Left lung (tissue), 4 donors: ENCODE measurements at regions not wholly inside any gene's neighbourhood (a gene's known extent, or its start where the extent isn't known, plus 50 kb on each side); places are given as distances from the start of the nearest gene placed in this dataset.

Source experiments
- ATAC-seq: fragments of 200-7000 bp; cut with Tn5 transposase; one replicate; pipeline ENCODE4 v1.9.1; 2020; ENCODE audit warnings: moderate library complexity
- DNase-seq, 4 donors: peaks; one replicate each; pipeline ENCODE4 v3.0.0-alpha.2; 2013 to 2020
- H3K27ac ChIP-seq, 2 donors: fragments of 200-600 bp; sonication (generic) in 1 of 2; one replicate each; pipeline versions ENCODE4 v1.5.0 to v1.8.0; 2020 to 2021
- H3K27me3 ChIP-seq, 2 donors: fragments of 200-600 bp; sonication (generic) in 1 of 2; one replicate each; pipeline versions ENCODE4 v1.5.0 to v1.8.0; 2020 to 2021
- H3K36me3 ChIP-seq, 2 donors: fragments of 200-600 bp; sonication (generic) in 1 of 2; one replicate each; pipeline versions ENCODE4 v1.5.0 to v1.8.0; 2020 to 2021
- H3K4me1 ChIP-seq, 2 donors: fragments of 200-600 bp; one replicate each; pipeline ENCODE4 v1.8.0; 2021
- H3K4me3 ChIP-seq, 2 donors: fragments of 200-600 bp; sonication (generic) in 1 of 2; one replicate each; pipeline versions ENCODE4 v1.5.0 to v1.8.0; 2020 to 2021; ENCODE audit warnings: mild to moderate bottlenecking in 1 of 2
- H3K9me3 ChIP-seq, 2 donors: fragments of 200-600 bp; sonication (generic) in 1 of 2; one replicate each; pipeline versions ENCODE4 v1.5.0 to v1.8.0; 2020 to 2021
- CTCF ChIP-seq, 2 donors: fragments of 200-600 bp; sonication (generic) in 1 of 2; IDR thresholded peaks; one replicate each; pipeline versions ENCODE4 v1.5.0 to v1.8.0; 2021; ENCODE audit warnings: antibody characterized with exemption in 2 of 2
- intact Hi-C, 2 donors: fragments of 100-400 bp; cut with DNase I; formaldehyde crosslinking; loops; one replicate each; pipeline versions ENCODE4 v1.11.2 to v1.14.2; 2022
- donor health status: DM: no; HTN: yes; CAD: no.
- donor health status: DM: no; HTN: no; CAD: no.

GRCh38 chr16:48814994-48815393 lies 205.0 kb upstream of the N4BP1 start:
- DNase-seq (peak in 1 of 4 donors; percentile 55), ATAC-seq (no peak)
- Histone ChIP-seq H3K27ac (no peak overlapping the region), H3K4me1 (no peaks in the 10 kb centered on the region), H3K27me3 (peaks cover 19 to 40% of the 10 kb centered on the region in 2 donors), H3K4me3 (no peak overlapping the region), H3K36me3 (no peaks in the 10 kb centered on the region), H3K9me3 (no peaks in the 10 kb centered on the region)
- intact Hi-C loops, result no loop called here
- no peak for TF ChIP-seq CTCF (IDR thresholded peaks at IDR 0.05)

GRCh38 chr16:48813485-48813884 lies 203.5 kb upstream of the N4BP1 start:
- Histone ChIP-seq H3K4me1 (no peaks in the 10 kb centered on the region), H3K9me3 (no peaks in the 10 kb centered on the region), H3K36me3 (no peaks in the 10 kb centered on the region), H3K4me3 (no peak overlapping the region), H3K27me3 (peaks cover 26 to 52% of the 10 kb centered on the region in 2 donors), H3K27ac (no peak overlapping the region)
- TF ChIP-seq CTCF (IDR thresholded peaks at IDR 0.05), result no peak
- intact Hi-C loops, result no loop called here
- ATAC-seq (no peak), DNase-seq (no peak)

- Histone ChIP-seq H3K9me3 (no peaks in the 10 kb centered on the region), H3K4me3 (no peak overlapping the region), H3K27me3 (peaks cover 26 to 55% of the 10 kb centered on the region in 2 donors), H3K4me1 (no peaks in the 10 kb centered on the region), H3K36me3 (no peaks in the 10 kb centered on the region), H3K27ac (no peak overlapping the region)
- TF ChIP-seq CTCF (IDR thresholded peaks at IDR 0.05), result no peak
- intact Hi-C loops, result no loop called here
- DNase-seq, result no peak
- no peak for ATAC-seq
Observed at GRCh38 chr16:48812856-48813255, 202.9 kb upstream of the N4BP1 start.

- TF ChIP-seq CTCF (IDR thresholded peaks at IDR 0.05), result no peak
- no peak for ATAC-seq
- peak in 1 of 4 donors; percentile 67 for DNase-seq
- H3K27ac ChIP-seq, result no peak overlapping the region
- H3K9me3 ChIP-seq, result no peaks in the 10 kb centered on the region
- intact Hi-C loops, result no loop called here
- H3K4me3 ChIP-seq, result no peak overlapping the region
- no peaks in the 10 kb centered on the region for H3K36me3 ChIP-seq
- peaks cover 26 to 63% of the 10 kb centered on the region in 2 donors for H3K27me3 ChIP-seq
- H3K4me1 ChIP-seq, result no peaks in the 10 kb centered on the region
Observed at GRCh38 chr16:48811478-48811877, 201.5 kb upstream of the N4BP1 start.

GRCh38 chr16:48810803-48811453 lies 200.9 kb upstream of the N4BP1 start:
- peak in 1 of 4 donors; percentile 65 for DNase-seq
- TF ChIP-seq CTCF (IDR thresholded peaks at IDR 0.05), result no peak
- intact Hi-C loops, result no loop called here
- ATAC-seq, result no peak
- H3K4me1 ChIP-seq, result no peaks in the 10 kb centered on the region
- no peaks in the 10 kb centered on the region for H3K36me3 ChIP-seq
- H3K27me3 ChIP-seq, result peaks cover 26 to 63% of the 10 kb centered on the region in 2 donors
- H3K9me3 ChIP-seq, result no peaks in the 10 kb centered on the region
- H3K4me3 ChIP-seq, result no peak overlapping the region
- H3K27ac ChIP-seq, result no peak overlapping the region
